GM10266 (cell line): ENCODE measurements at regions not wholly inside any gene's neighbourhood (a gene's known extent, or its start where the extent isn't known, plus 50 kb on each side); places are given as distances from the start of the nearest gene placed in this dataset.

Source experiments
- DNase-seq: peaks from one replicate; pipeline ENCODE4 v3.0.0; 2012; ENCODE audit errors: extremely low spot score
- CTCF ChIP-seq: IDR thresholded peaks from 2 replicates; pipeline ENCODE4 v1.5.1; 2012; ENCODE audit warnings: mild to moderate bottlenecking, low read depth; ENCODE audit not compliant: control insufficient read depth, insufficient read depth; ENCODE audit errors: missing control alignments

GRCh38 chr12:58291106-58291505 lies 349.7 kb downstream of the ATP23 start:
- no peak for DNase-seq
- no peak for TF ChIP-seq CTCF

DNA sequence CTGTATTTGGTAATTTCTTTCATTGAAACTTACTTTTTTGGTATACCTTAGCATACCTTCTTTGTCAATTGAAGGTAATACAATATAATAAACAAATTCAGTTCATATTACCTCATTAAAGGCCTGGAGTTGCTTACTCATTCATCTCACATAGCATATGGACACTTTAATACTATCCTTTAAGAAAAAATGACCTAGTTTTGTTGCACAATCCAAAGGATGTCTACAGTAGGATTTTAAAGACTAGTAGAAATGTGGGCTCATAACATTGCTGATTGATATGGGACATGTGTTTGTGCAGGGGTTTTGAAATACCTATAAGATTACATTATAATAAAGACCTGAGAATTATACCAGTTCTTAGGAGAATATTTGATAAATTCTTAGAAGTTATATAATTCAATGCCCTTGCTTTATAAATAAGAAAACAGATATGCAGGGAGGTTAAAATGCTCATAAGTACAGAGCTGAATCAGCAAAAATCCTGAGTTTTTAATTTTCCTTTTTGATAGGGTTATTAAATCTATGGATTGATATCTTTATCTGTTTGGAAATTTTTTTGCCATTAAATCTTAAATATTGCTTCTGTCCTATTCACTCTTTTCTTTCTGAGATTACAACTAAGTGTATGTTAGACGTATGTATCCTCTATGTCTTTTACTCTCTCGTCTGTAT lies 352.1 kb downstream of the ATP23 start:
- no peak for TF ChIP-seq CTCF
- DNase-seq, result no peak

DNA sequence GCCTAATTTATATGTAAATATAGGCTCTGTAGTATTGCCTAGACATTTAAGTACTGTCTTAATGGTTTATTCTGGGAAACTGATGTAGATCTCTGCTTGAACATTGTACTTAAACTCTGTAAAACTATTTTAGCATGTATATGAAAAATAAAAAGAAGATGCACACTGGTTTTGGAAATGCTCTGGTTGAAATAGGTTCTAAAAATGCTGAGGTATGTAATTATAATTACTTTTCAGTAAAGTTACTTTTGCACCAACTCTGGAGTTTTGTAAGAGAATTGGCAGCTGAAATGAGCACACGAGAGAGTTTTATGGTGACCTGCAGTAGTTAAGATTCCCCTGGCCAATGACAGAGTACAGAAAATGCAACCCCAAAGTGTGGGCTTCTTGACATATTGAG lies 353.9 kb downstream of the ATP23 start:
- DNase-seq, result no peak
- TF ChIP-seq CTCF, result no peak

DNA sequence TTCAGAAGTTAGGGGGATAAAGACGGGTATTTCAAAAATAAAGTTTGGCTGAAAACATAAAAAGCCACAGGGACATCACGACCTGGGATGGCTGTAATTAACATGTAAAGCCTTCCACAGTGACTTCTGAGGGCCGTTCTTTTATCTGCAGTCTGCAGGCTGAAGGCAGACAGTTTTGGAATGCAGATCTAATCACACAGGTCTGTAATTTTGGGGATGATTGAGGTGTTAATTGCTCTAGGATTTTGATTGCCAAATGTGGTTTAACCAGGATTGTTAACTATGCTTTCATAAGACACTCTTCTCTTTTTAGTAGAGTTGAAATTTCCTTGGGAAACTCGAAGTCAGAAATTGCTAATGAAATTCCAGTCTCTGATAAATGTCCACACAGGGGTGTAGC lies 355.5 kb downstream of the ATP23 start:
- no peak for DNase-seq
- no peak for TF ChIP-seq CTCF

- TF ChIP-seq CTCF, result no peak
- no peak for DNase-seq
These were observed 357.4 kb downstream of the ATP23 start for GRCh38 chr12:58298803-58299202.

DNA sequence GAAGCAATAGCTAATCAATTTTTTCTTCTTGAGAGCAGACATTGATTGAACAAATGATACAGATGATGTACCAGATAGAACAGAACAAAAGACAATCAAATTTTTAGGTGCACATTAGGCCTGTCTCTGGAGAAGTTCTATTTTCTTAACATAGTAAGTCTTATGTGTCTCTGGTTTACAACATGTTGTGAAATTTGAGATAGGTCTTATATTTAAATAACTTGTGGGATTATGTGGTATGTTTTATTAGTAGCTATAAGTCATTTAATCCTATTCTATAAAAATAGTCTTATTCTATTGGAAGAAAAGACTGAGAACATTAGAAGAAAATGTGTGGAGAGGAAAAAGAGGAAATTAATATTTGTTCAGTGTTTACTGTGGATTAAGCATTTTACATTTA lies 358.0 kb downstream of the ATP23 start:
- TF ChIP-seq CTCF, result no peak
- no peak for DNase-seq

DNA sequence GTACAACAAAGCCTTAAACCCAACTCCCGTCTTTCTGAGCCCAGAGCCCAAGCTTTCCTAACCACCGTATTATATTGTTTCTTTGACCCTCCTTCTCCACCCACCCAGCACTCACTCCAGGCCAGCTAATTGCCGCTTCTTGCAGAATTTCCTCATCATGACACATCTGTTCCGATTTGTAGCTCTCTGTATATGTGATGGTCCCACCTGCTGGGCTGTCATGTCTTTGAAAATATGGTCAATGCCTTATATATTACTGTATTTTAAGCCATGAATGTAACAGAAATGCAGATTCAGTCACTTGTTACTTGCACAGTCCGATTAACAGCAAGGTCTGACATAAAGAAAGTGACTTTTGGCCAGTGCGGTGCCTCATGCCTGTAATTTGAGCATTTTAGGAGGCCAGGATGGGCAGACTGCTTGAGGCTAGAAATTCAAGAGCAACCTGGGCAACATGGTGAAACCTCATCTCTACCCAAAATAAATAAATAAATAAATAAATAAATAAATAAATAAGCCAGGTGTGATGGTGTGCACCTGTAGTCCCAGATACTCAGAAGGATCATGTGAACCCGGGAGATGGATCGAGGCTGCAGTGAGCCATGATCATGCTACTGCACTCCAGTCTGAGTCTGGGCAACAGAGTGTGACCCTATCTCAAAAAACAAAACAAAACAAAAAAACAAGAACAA lies 359.8 kb downstream of the ATP23 start:
- no peak for DNase-seq
- TF ChIP-seq CTCF, result no peak
